Suprapubic skin (tissue), 4 donors: ENCODE measurements at regions not wholly inside any gene's neighbourhood (a gene's known extent, or its start where the extent isn't known, plus 50 kb on each side); places are given as distances from the start of the nearest gene placed in this dataset.
"Not testable (repeated sequence)": the region's sequence is repeated elsewhere in the genome, so short reads cannot be mapped to it uniquely, and the experiment has no call there.

Experiments
- DNase-seq, 2 donors: peaks; one replicate each; pipeline ENCODE4 v3.0.0-alpha.2; 2019; ENCODE audit warnings: low spot score in 2 of 2
- H3K27ac ChIP-seq: fragments of 200-600 bp; sonication (generic); one replicate; pipeline ENCODE4 v1.5.1; 2019
- H3K27me3 ChIP-seq: fragments of 200-600 bp; sonication (generic); one replicate; pipeline ENCODE4 v1.5.1; 2019
- H3K36me3 ChIP-seq: fragments of 200-600 bp; sonication (generic); one replicate; pipeline ENCODE4 v1.5.1; 2019
- H3K4me1 ChIP-seq: fragments of 200-600 bp; sonication (generic); one replicate; pipeline ENCODE4 v1.5.1; 2019
- H3K4me3 ChIP-seq: fragments of 200-600 bp; sonication (generic); one replicate; pipeline ENCODE4 v1.5.1; 2019; ENCODE audit warnings: mild to moderate bottlenecking
- H3K9me3 ChIP-seq: fragments of 200-600 bp; sonication (generic); one replicate; pipeline ENCODE4 v1.5.1; 2019
- EP300 ChIP-seq: sonication (generic); formaldehyde crosslinking; IDR thresholded peaks from one replicate; pipeline ENCODE4 v1.6.1; 2017; ENCODE audit warnings: antibody characterized with exemption
- POLR2A ChIP-seq, 2 donors: fragments of 450-650 bp; IDR thresholded peaks; one replicate each; pipeline ENCODE4 v1.6.1; 2017; ENCODE audit warnings: antibody characterized with exemption in 2 of 2, mild to moderate bottlenecking in 2 of 2, moderate library complexity in 2 of 2
- POLR2AphosphoS5 ChIP-seq, 3 donors: sonication (generic); formaldehyde crosslinking; IDR thresholded peaks; one replicate each; pipeline ENCODE4 v1.6.1; 2017; ENCODE audit warnings: antibody characterized with exemption in 3 of 3
- WGBS: methylation state at CpG from one replicate; pipeline ENCODE4 v1.1.5; 2018; 5-methylcytosine and 5-hydroxymethylcytosine counted together
- TF ChIP-seq, protein P1 (sequence below), 2 donors: fragments of 200-600 bp in 1 of 2; fragments of 450-650 bp in 1 of 2; sonication (generic) in 1 of 2; IDR thresholded peaks; one replicate each; pipeline ENCODE4 v1.5.1; 2016 to 2019; ENCODE audit warnings: antibody characterized with exemption in 2 of 2, mild to moderate bottlenecking in 1 of 2, moderate library complexity in 1 of 2

DNA sequence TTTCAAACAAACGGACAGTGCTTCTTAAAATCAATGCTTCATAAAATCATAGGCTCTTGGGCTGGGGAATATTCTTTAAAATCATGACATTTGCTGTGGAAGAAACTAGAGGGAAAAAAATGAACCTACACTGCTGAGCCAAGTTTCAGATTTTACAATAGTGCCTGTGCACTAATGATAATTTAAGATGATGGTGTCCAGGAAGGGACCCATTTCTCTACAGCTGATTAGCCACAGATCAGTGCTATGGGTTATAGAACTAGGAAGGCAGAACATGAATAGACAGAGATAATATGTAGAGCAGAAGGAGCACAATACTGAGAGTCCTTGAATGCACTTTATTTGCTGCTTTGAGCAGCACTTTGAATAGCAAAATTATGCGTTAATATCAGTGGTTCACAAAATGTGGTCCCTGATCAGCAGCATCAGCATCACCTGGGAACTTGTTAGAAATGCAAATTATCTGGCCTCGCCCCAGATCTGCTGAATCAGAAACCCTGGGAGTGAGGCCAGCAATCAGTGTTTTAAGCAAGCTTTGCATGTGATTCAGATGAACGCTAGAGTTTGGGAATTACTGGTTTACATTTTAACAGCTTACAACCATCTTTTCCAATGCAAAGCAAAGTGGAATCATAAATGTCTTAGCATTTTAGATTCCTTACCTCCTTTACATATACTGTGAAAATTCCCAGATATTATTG, 135.8 kb upstream of the ANKRD28 start:
- H3K4me1 ChIP-seq = peaks cover 11% of the 10 kb centered on the region
- no peak overlapping the region for H3K27ac ChIP-seq
- 64% methylated on average over 4 of the region's 4 CpGs for WGBS
- TF ChIP-seq POLR2A (IDR thresholded peaks at IDR 0.05) (no peak), EP300 (no peak), POLR2AphosphoS5 (IDR thresholded peaks at IDR 0.05) (no peak)
- TF ChIP-seq, protein P1, sequence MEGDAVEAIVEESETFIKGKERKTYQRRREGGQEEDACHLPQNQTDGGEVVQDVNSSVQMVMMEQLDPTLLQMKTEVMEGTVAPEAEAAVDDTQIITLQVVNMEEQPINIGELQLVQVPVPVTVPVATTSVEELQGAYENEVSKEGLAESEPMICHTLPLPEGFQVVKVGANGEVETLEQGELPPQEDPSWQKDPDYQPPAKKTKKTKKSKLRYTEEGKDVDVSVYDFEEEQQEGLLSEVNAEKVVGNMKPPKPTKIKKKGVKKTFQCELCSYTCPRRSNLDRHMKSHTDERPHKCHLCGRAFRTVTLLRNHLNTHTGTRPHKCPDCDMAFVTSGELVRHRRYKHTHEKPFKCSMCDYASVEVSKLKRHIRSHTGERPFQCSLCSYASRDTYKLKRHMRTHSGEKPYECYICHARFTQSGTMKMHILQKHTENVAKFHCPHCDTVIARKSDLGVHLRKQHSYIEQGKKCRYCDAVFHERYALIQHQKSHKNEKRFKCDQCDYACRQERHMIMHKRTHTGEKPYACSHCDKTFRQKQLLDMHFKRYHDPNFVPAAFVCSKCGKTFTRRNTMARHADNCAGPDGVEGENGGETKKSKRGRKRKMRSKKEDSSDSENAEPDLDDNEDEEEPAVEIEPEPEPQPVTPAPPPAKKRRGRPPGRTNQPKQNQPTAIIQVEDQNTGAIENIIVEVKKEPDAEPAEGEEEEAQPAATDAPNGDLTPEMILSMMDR (IDR thresholded peaks at IDR 0.05) = no peak
- no peaks in the 10 kb centered on the region for H3K27me3 ChIP-seq
- H3K9me3 ChIP-seq = no peaks in the 10 kb centered on the region
- H3K4me3 ChIP-seq = no peak overlapping the region
- DNase-seq = no peak
- H3K36me3 ChIP-seq = no peaks in the 10 kb centered on the region

DNA sequence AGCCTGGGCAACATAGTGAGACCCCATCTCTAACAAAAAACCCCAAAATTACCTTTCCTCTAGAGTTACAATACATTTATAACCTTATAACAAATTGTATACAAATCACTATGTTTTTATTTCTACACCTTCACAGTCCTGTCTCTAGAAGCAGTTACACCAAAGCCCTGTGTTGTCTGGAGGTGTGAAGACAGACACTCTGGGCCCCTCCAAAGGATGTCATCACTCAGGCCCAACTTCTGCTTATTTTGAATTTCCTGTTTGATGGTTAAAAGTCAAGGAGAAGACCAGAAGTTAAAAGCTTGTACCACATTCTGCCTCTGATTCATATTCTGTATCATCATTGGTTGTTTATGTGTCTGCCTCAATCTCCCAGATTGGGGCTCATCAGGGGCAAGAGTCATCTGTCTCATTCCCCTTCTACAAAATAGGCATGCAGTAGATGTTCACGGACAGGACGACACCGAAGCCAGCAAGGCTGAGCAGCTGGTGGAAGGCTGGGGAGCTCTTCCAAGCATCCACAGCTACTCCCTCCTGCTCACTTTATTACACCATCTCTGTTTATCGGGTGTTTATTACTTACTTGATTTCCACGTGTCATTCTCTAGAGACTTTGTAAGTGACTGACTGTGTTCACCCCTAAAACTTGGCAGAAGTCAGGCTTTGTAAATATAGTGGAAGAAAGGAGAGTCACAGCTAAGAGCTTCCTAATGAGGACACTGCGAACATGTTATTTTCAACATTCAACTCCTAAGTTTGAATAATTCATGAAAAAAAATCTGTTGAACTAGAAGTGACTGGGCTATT, 136.8 kb upstream of the ANKRD28 start:
- Histone ChIP-seq H3K27me3 (no peaks in the 10 kb centered on the region), H3K4me1 (peaks cover 11% of the 10 kb centered on the region), H3K27ac (no peak overlapping the region), H3K9me3 (no peaks in the 10 kb centered on the region), H3K4me3 (no peak overlapping the region), H3K36me3 (no peaks in the 10 kb centered on the region)
- 78% methylated on average over 6 of the region's 6 CpGs for WGBS
- TF ChIP-seq POLR2A (IDR thresholded peaks at IDR 0.05) (no peak), POLR2AphosphoS5 (IDR thresholded peaks at IDR 0.05) (no peak), EP300 (no peak)
- TF ChIP-seq, protein P1 (IDR thresholded peaks at IDR 0.05) = no peak
- no peak for DNase-seq

DNA sequence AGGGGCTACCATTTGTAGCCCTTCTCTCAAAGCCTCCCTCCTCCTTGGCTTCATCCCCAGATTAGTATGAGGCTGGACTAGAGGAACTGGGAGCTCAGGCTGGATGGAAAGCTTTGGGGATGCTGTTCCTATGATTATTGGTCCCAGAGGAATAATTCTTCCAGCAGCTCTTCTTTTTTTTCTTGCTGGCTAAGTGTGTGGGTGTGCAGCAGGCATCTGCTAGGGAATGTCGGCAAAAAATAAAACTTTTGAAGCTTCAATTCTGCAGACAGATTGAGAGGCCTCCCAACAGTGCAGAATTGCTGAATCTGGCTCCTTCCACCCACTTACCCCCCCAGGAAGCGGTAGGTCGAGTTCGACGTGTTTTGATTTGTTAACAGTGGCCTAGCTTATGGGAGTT, 138.5 kb upstream of the ANKRD28 start:
- H3K4me1 ChIP-seq = peaks cover 11% of the 10 kb centered on the region
- WGBS = 40% methylated on average over 5 of the region's 5 CpGs
- no peak for DNase-seq
- TF ChIP-seq EP300 (no peak), POLR2AphosphoS5 (IDR thresholded peaks at IDR 0.05) (no peak), POLR2A (IDR thresholded peaks at IDR 0.05) (no peak)
- TF ChIP-seq, protein P1 (IDR thresholded peaks at IDR 0.05) = no peak
- no peaks in the 10 kb centered on the region for H3K27me3 ChIP-seq
- H3K36me3 ChIP-seq = no peaks in the 10 kb centered on the region
- no peak overlapping the region for H3K27ac ChIP-seq
- H3K4me3 ChIP-seq = no peak overlapping the region
- H3K9me3 ChIP-seq = no peaks in the 10 kb centered on the region

DNA sequence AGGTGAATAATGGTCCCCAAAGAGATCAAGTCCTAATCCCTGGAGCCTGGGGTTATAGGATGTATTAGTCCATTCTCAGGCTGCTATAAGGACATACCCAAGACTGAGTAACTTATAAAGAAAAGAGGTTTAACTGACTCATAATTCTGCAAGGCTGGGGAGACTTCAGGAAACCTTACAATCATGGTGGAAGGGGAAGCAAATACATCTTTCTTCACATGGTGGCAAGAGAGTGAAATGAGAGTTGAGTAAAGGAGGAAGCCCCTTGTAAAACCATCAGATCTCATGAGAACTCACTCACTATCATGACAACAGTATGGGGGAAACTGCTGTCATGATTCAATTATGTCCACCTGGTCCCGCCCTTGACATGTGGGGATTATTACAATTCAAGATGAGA, 142.9 kb upstream of the ANKRD28 start:
- WGBS = 83% methylated on average over 1 of the region's 1 CpG
- no peaks in the 10 kb centered on the region for H3K27me3 ChIP-seq
- H3K4me1 ChIP-seq = peaks cover 6% of the 10 kb centered on the region
- H3K4me3 ChIP-seq = no peak overlapping the region
- no peak for DNase-seq
- no peaks in the 10 kb centered on the region for H3K9me3 ChIP-seq
- no peak for TF ChIP-seq POLR2AphosphoS5 (IDR thresholded peaks at IDR 0.05)
- TF ChIP-seq EP300 = no peak
- TF ChIP-seq POLR2A (IDR thresholded peaks at IDR 0.05) = no peak
- TF ChIP-seq, protein P1 (IDR thresholded peaks at IDR 0.05) = no peak
- H3K27ac ChIP-seq = no peak overlapping the region
- no peaks in the 10 kb centered on the region for H3K36me3 ChIP-seq

DNA sequence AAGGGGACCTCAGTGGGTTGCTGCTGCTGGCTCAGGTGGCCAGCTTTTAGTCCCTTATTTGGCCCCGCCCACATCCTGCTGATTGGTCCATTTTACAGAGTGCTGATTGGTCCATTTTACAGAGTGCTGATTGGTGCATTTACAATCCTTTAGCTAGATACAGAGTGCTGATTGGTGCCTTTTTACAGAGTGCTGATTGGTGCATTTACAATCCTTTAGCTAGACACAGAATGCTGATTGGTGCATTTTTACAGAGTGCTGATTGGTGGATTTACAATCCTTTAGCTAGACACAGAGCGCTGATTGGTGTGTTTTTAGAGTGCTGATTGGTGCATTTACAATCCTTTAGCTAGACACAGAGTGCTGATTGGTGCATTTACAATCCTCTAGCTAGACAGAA, 143.7 kb upstream of the ANKRD28 start:
- not testable (repeated sequence) for H3K4me1 ChIP-seq, H3K9me3 ChIP-seq, H3K27me3 ChIP-seq, H3K4me3 ChIP-seq, H3K27ac ChIP-seq, DNase-seq, H3K36me3 ChIP-seq
- 92% methylated on average over 2 of the region's 2 CpGs for WGBS
